Ovary (tissue), 3 donors: ENCODE measurements at regions not wholly inside any gene's neighbourhood (a gene's known extent, or its start where the extent isn't known, plus 50 kb on each side); places are given as distances from the start of the nearest gene placed in this dataset.

Experiments
- EP300 ChIP-seq: sonication (generic); formaldehyde crosslinking; IDR thresholded peaks from one replicate; pipeline ENCODE4 v1.6.1; 2017; ENCODE audit warnings: antibody characterized with exemption
- TF ChIP-seq, protein P1 (sequence below), 3 donors: fragments of 450-650 bp in 2 of 3; fragments of 200-600 bp in 1 of 3; IDR thresholded peaks; one replicate each; pipeline versions ENCODE4 v1.5.1 to v1.8.0; 2016 to 2022; ENCODE audit warnings: antibody characterized with exemption in 3 of 3, mild to moderate bottlenecking in 1 of 3
- donor health status: DM: no; HTN: no; CAD: no.

DNA sequence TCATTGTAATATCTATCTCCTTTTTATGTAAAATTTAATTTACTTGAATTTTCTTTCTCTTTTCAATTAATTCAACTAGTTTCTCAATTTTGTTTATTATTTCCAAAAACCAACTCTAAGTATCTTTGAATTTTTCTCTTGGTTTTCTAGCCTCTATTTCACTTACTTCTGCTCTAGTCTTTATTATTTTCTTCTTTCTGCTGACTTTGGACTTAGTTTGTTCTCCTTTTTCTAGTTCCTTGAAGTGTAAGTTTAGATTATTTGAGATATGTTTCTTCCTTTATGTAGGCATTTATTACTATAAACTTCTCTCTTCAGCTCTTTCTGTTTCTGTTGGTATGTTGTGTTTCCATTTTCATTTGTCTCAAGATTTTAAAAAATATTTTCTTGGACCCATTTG lies 70.8 kb downstream of the TNFAIP3 start:
- TF ChIP-seq, protein P1, sequence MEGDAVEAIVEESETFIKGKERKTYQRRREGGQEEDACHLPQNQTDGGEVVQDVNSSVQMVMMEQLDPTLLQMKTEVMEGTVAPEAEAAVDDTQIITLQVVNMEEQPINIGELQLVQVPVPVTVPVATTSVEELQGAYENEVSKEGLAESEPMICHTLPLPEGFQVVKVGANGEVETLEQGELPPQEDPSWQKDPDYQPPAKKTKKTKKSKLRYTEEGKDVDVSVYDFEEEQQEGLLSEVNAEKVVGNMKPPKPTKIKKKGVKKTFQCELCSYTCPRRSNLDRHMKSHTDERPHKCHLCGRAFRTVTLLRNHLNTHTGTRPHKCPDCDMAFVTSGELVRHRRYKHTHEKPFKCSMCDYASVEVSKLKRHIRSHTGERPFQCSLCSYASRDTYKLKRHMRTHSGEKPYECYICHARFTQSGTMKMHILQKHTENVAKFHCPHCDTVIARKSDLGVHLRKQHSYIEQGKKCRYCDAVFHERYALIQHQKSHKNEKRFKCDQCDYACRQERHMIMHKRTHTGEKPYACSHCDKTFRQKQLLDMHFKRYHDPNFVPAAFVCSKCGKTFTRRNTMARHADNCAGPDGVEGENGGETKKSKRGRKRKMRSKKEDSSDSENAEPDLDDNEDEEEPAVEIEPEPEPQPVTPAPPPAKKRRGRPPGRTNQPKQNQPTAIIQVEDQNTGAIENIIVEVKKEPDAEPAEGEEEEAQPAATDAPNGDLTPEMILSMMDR (IDR thresholded peaks at IDR 0.05): no peak
- no peak for TF ChIP-seq EP300
